ENCODE measurements at regions not wholly inside any gene's neighbourhood (a gene's known extent, or its start where the extent isn't known, plus 50 kb on each side); places are given as distances from the start of the nearest gene placed in this dataset.
"Not testable (repeated sequence)": the region's sequence is repeated elsewhere in the genome, so short reads cannot be mapped to it uniquely, and the experiment has no call there.

DNA sequence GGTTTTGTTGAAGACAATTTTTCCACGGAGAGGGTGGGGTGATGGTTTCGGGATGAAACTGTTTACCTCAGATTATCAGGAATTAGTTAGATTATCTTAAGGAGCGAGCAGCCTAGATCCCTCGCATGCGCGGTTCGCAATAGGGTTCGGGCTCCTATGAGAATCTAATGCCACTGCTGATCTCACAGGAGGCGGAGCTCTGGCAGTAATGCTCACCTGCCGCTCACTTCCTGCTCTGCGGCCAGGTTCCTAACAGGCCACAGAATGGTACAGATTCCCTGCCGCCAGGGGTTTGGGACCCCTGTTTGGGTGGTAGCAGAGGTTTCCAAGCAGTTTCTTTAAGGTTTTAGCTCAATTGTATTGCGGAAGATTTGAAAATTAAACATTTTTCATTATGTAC lies 439.8 kb upstream of the OR4E1 start:
- Histone ChIP-seq H3K36me3 (ENCODE audit: control insufficient read depth in 3 of 3, insufficient read depth in 2 of 3, low read depth in 1 of 3, low read length in 3 of 3) (no peaks in the 10 kb centered on the region), H3K9me3 (ENCODE audit: control insufficient read depth in 2 of 2, insufficient read depth in 1 of 2, low read depth in 1 of 2, low read length in 1 of 2) (no peaks in the 10 kb centered on the region), H3K4me3 (ENCODE audit: low read depth in 1 of 3, low read length in 3 of 3) (no peak overlapping the region), H3K27me3 (ENCODE audit: control insufficient read depth in 3 of 3, insufficient read depth in 3 of 3, low read length in 3 of 3) (no peaks in the 10 kb centered on the region), H3K4me1 (ENCODE audit: control insufficient read depth in 3 of 3, insufficient read depth in 2 of 3, low read depth in 1 of 3, low read length in 2 of 3) (no peaks in the 10 kb centered on the region), H3K27ac (ENCODE audit: low read depth in 1 of 3, low read length in 2 of 3) (no peak overlapping the region)
- 90 to 94% (median 93%) methylated on average over 13 of the region's 13 CpGs for WGBS, 3 donors
- DNase-seq (no peak), FAIRE-seq (no peak)

DNA sequence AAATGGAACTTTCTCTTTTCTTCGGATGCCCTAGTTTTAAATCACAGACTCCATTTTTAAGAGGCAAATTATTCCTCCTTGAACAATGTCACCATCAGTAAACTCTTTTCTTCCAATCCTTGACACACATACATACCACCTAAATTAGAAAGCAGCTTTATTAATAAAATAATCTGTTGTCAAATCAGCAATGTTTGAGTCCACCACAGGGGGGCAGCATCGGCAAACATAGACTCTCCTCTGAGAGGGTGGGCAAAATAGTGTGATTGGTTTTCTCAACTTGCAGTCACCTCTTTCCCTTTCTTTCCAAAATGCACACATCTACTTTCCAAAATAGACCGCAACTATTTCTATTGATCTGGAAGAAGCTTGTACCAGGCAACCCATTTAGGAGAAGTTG lies 438.4 kb upstream of the OR4E1 start:
- WGBS, 3 donors, result 64 to 71% (median 68%) methylated on average over 3 of the region's 3 CpGs
- H3K4me1 ChIP-seq (ENCODE audit: control insufficient read depth in 3 of 3, insufficient read depth in 2 of 3, low read depth in 1 of 3, low read length in 2 of 3), result peaks cover 0 to 2% (median 0%) of the 10 kb centered on the region in 3 donors
- H3K27me3 ChIP-seq (ENCODE audit: control insufficient read depth in 3 of 3, insufficient read depth in 3 of 3, low read length in 3 of 3), result no peaks in the 10 kb centered on the region
- H3K9me3 ChIP-seq (ENCODE audit: control insufficient read depth in 2 of 2, insufficient read depth in 1 of 2, low read depth in 1 of 2, low read length in 1 of 2), result no peaks in the 10 kb centered on the region
- DNase-seq (peak in 1 of 2 donors; percentile 23), FAIRE-seq (no peak)
- no peaks in the 10 kb centered on the region for H3K36me3 ChIP-seq (ENCODE audit: control insufficient read depth in 3 of 3, insufficient read depth in 2 of 3, low read depth in 1 of 3, low read length in 3 of 3)
- no peak overlapping the region for H3K27ac ChIP-seq (ENCODE audit: low read depth in 1 of 3, low read length in 2 of 3)
- H3K4me3 ChIP-seq (ENCODE audit: low read depth in 1 of 3, low read length in 3 of 3), result no peak overlapping the region

DNA sequence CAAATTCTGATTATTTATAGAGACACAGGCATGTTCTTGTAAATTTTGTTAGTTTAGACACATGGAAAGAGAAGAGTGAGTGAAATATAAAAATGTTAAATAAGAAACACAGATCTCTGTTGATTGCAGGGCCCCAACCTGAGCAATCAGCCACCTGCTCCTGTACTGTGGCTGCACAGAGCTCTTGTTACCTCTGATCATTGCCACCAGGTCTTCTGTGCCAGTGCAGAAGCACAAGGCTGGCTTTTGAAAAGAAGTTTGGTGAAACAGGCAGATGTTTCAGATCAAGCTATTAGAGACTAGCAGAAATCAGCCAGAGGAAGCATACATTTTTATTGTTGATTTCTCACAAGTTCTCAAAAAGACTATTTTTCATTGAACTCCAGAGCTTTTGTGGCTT lies 434.1 kb upstream of the OR4E1 start:
- no peak overlapping the region for H3K4me3 ChIP-seq (ENCODE audit: low read depth in 1 of 3, low read length in 3 of 3)
- FAIRE-seq, result no peak

DNA sequence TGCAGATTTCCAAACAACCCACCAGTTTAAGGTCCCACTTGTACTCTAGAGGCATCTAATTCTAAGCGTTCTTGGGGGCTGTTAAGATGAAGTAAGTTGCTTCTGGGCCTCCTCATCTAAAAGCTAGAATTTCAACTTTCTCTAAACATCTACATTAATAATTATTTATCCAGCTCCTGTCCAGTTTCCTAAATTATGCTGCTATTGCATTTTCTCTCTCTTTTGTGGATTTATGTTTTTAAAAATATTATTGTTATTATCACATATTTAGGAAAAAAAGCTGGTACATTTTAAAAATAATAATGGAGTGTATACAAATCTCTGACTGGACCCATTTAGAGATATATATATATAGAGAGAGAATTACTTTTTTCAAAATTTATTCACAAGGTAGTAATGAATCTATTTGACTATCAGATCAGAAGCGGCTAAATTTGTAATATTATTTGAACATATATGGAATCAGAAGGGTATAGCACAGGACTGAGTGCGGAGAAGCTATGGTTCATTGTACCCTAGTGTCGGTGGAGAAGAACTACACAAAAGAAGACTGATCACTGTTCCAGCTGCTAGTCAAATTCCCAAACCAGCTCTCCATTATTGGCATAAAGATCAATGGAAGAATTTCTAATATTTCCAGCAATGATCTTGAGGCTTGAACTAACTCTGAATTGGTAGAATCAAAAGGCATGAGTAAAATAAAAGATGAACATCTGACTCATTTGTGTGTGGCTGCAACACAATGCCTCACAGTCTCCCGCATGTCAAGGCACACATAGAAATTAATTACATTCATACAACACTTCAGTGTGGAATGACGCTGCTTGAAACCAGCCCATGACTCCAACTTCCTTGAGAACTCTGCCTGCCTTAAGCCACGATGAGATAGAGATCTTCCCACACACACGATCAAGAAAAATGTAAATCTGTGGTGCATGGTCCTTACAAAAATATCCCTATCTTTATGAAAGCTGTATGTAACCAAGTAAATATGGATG lies 433.4 kb upstream of the OR4E1 start:
- Histone ChIP-seq H3K4me3 (ENCODE audit: low read depth in 1 of 3, low read length in 3 of 3) (no peak overlapping the region), H3K9me3 (ENCODE audit: control insufficient read depth in 2 of 2, insufficient read depth in 1 of 2, low read depth in 1 of 2, low read length in 1 of 2) (no peaks in the 10 kb centered on the region), H3K4me1 (ENCODE audit: control insufficient read depth in 3 of 3, insufficient read depth in 2 of 3, low read depth in 1 of 3, low read length in 2 of 3) (peaks cover 0 to 2% (median 0%) of the 10 kb centered on the region in 3 donors), H3K27me3 (ENCODE audit: control insufficient read depth in 3 of 3, insufficient read depth in 3 of 3, low read length in 3 of 3) (peaks cover 0 to 2% (median 0%) of the 10 kb centered on the region in 3 donors), H3K27ac (ENCODE audit: low read depth in 1 of 3, low read length in 2 of 3) (no peak overlapping the region), H3K36me3 (ENCODE audit: control insufficient read depth in 3 of 3, insufficient read depth in 2 of 3, low read depth in 1 of 3, low read length in 3 of 3) (no peaks in the 10 kb centered on the region)
- DNase-seq, result no peak
- WGBS, 3 donors, result 73 to 84% (median 84%) methylated on average over 8 of the region's 8 CpGs
- FAIRE-seq, result no peak

More for the DNA sequence above, 434.1 kb upstream of the OR4E1 start:
- Histone ChIP-seq H3K36me3 (ENCODE audit: control insufficient read depth in 3 of 3, insufficient read depth in 2 of 3, low read depth in 1 of 3, low read length in 3 of 3) (no peaks in the 10 kb centered on the region), H3K4me1 (ENCODE audit: control insufficient read depth in 3 of 3, insufficient read depth in 2 of 3, low read depth in 1 of 3, low read length in 2 of 3) (peaks cover 0 to 2% (median 0%) of the 10 kb centered on the region in 3 donors), H3K27ac (ENCODE audit: low read depth in 1 of 3, low read length in 2 of 3) (no peak overlapping the region), H3K9me3 (ENCODE audit: control insufficient read depth in 2 of 2, insufficient read depth in 1 of 2, low read depth in 1 of 2, low read length in 1 of 2) (no peaks in the 10 kb centered on the region), H3K27me3 (ENCODE audit: control insufficient read depth in 3 of 3, insufficient read depth in 3 of 3, low read length in 3 of 3) (peaks cover 0 to 2% (median 0%) of the 10 kb centered on the region in 3 donors)
- DNase-seq, result no peak

DNA sequence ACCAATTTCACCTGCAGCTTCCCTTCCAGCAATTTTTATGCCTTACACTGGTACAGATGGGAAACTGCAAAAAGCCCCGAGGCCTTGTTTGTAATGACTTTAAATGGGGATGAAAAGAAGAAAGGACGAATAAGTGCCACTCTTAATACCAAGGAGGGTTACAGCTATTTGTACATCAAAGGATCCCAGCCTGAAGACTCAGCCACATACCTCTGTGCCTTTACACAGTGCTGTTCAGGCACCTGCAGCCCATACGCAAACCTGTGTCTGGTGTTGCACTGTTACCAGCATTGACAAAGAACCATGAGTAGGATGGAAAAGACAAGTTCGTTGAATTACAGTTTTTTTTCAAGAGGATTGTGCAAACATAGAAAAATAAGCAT lies 432.0 kb upstream of the OR4E1 start:
- H3K9me3 ChIP-seq (ENCODE audit: control insufficient read depth in 2 of 2, insufficient read depth in 1 of 2, low read depth in 1 of 2, low read length in 1 of 2), result no peaks in the 10 kb centered on the region
- no peak overlapping the region for H3K27ac ChIP-seq (ENCODE audit: low read depth in 1 of 3, low read length in 2 of 3)
- DNase-seq (no peak), FAIRE-seq (no peak)
- H3K36me3 ChIP-seq (ENCODE audit: control insufficient read depth in 3 of 3, insufficient read depth in 2 of 3, low read depth in 1 of 3, low read length in 3 of 3), result no peaks in the 10 kb centered on the region
- no peak overlapping the region for H3K4me3 ChIP-seq (ENCODE audit: low read depth in 1 of 3, low read length in 3 of 3)
- WGBS, 3 donors, result 36 to 72% (median 53%) methylated on average over 4 of the region's 4 CpGs
- peaks cover 0 to 2% (median 0%) of the 10 kb centered on the region in 3 donors for H3K27me3 ChIP-seq (ENCODE audit: control insufficient read depth in 3 of 3, insufficient read depth in 3 of 3, low read length in 3 of 3)
- peaks cover 0 to 2% (median 0%) of the 10 kb centered on the region in 3 donors for H3K4me1 ChIP-seq (ENCODE audit: control insufficient read depth in 3 of 3, insufficient read depth in 2 of 3, low read depth in 1 of 3, low read length in 2 of 3)

DNA sequence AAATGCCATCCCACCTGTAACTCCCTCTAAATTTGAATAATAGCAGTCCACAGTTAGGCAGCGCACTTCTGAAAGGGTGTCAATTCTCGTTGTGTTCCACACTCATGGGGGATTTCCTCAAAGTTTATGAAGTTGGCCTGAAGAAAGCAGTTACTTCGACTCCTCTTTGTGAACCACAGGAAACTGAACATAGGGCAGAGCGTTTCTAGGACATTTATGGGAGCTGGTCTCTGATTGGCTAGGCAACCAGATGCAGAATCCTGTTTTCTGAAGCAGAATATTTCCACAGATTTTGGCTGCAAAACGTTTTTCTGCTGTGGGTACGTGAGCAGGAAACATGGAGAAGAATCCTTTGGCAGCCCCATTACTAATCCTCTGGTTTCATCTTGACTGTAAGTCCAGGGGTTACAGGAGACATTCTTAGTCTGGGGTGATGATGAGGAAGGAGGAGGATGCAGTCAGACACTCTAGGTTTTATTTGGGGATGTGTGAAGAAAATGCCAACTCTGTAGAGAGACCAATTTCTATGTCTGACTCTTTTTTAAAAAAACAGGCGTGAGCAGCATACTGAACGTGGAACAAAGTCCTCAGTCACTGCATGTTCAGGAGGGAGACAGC lies 431.5 kb upstream of the OR4E1 start:
- FAIRE-seq, result no peak

DNA sequence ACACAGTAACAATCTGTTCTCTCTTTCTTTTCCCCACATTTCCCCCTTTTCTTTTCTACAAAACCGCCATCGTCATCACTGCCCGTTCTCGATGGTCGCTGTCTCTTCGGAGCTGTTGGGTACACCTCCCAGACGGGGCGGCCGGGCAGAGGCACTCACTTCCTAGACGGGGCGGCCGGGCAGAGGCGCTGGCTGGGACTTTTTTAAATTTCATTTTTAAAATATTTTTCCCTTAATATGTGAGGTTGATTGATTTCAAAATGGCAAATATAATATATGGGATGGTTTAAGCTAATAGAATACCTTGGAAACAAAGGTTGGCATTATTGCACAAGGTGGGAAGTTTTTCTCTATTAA lies 427.1 kb upstream of the OR4E1 start:
- not testable (repeated sequence) for H3K27me3 ChIP-seq (ENCODE audit: control insufficient read depth in 3 of 3, insufficient read depth in 3 of 3, low read length in 3 of 3); DNase-seq; FAIRE-seq; H3K36me3 ChIP-seq (ENCODE audit: control insufficient read depth in 3 of 3, insufficient read depth in 2 of 3, low read depth in 1 of 3, low read length in 3 of 3); H3K9me3 ChIP-seq (ENCODE audit: control insufficient read depth in 2 of 2, insufficient read depth in 1 of 2, low read depth in 1 of 2, low read length in 1 of 2); H3K4me1 ChIP-seq (ENCODE audit: control insufficient read depth in 3 of 3, insufficient read depth in 2 of 3, low read depth in 1 of 3, low read length in 2 of 3); H3K27ac ChIP-seq (ENCODE audit: low read depth in 1 of 3, low read length in 2 of 3); H3K4me3 ChIP-seq (ENCODE audit: low read depth in 1 of 3, low read length in 3 of 3)
- 94 to 95% (median 95%) methylated on average over 13 of the region's 13 CpGs for WGBS, 3 donors

More for the DNA sequence above, 431.5 kb upstream of the OR4E1 start:
- Histone ChIP-seq H3K27me3 (ENCODE audit: control insufficient read depth in 3 of 3, insufficient read depth in 3 of 3, low read length in 3 of 3) (peaks cover 0 to 2% (median 0%) of the 10 kb centered on the region in 3 donors), H3K4me1 (ENCODE audit: control insufficient read depth in 3 of 3, insufficient read depth in 2 of 3, low read depth in 1 of 3, low read length in 2 of 3) (peaks cover 0 to 2% (median 0%) of the 10 kb centered on the region in 3 donors), H3K9me3 (ENCODE audit: control insufficient read depth in 2 of 2, insufficient read depth in 1 of 2, low read depth in 1 of 2, low read length in 1 of 2) (no peaks in the 10 kb centered on the region), H3K4me3 (ENCODE audit: low read depth in 1 of 3, low read length in 3 of 3) (no peak overlapping the region), H3K36me3 (ENCODE audit: control insufficient read depth in 3 of 3, insufficient read depth in 2 of 3, low read depth in 1 of 3, low read length in 3 of 3) (no peaks in the 10 kb centered on the region), H3K27ac (ENCODE audit: low read depth in 1 of 3, low read length in 2 of 3) (no peak overlapping the region)
- 39 to 43% (median 42%) methylated on average over 8 of the region's 8 CpGs for WGBS, 3 donors
- no peak for DNase-seq

DNA sequence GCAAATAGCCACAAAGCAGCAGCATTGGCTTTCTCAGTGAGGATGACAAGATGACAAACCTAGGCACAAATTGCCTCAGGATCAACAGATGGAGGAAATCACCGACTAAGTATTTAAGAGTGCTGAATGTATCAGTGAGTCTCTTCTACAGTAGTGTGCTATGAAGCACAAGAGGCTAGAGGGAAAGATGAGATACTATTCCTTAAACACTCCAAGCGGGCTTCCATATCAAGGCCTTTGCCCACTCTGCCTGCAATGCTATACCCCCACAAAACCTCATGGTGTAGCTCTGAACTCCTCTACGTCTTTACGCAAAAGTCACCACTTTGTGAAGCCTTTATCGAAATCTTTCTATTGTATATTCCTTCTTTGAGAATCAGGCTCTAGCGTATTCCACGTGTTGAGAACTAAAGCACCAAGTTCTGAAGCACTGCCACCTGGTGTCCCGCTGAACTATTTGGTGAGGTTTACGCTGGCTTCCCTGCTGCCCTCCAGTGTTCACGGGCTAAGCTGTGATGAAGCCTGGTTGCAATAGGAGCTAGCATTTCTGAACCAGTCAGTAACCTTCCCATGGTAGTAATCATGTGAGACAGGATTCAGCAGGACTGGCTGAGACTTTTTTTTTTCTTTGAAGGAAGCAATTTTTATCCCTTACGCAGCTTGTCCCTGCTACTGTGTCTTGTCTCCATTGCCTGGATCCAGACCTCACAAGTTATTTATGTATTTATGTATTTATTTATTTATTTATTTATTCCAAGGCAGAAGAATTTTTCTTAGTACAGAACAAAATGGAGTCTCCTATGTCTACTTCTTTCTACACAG lies 426.5 kb upstream of the OR4E1 start:
- peaks cover 0 to 2% (median 0%) of the 10 kb centered on the region in 3 donors for H3K27me3 ChIP-seq (ENCODE audit: control insufficient read depth in 3 of 3, insufficient read depth in 3 of 3, low read length in 3 of 3)
- 39 to 53% (median 48%) methylated on average over 11 of the region's 11 CpGs for WGBS, 3 donors
- DNase-seq (peak; percentile 55 to 77), FAIRE-seq (no peak)
- H3K4me1 ChIP-seq (ENCODE audit: control insufficient read depth in 3 of 3, insufficient read depth in 2 of 3, low read depth in 1 of 3, low read length in 2 of 3), result no peaks in the 10 kb centered on the region
- H3K27ac ChIP-seq (ENCODE audit: low read depth in 1 of 3, low read length in 2 of 3), result no peak overlapping the region
- H3K9me3 ChIP-seq (ENCODE audit: control insufficient read depth in 2 of 2, insufficient read depth in 1 of 2, low read depth in 1 of 2, low read length in 1 of 2), result no peaks in the 10 kb centered on the region
- no peak overlapping the region for H3K4me3 ChIP-seq (ENCODE audit: low read depth in 1 of 3, low read length in 3 of 3)
- no peaks in the 10 kb centered on the region for H3K36me3 ChIP-seq (ENCODE audit: control insufficient read depth in 3 of 3, insufficient read depth in 2 of 3, low read depth in 1 of 3, low read length in 3 of 3)
